HG03280 (cell line): ENCODE measurements at regions not wholly inside any gene's neighbourhood (a gene's known extent, or its start where the extent isn't known, plus 50 kb on each side); places are given as distances from the start of the nearest gene placed in this dataset.

ENCODE experiments used
- ATAC-seq: cut with Tn5 transposase; IDR thresholded peaks from one replicate; pipeline ENCODE4 v1.9.1; 2021; ENCODE audit warnings: mild to moderate bottlenecking, moderate library complexity; ENCODE audit not compliant: unreplicated experiment

GRCh38 chr22:49366437-49366836, 461.2 kb downstream of the BRD1 start:
- no peak for ATAC-seq

- no peak for ATAC-seq
Observed at GRCh38 chr22:49365910-49366309, 461.8 kb downstream of the BRD1 start.

DNA sequence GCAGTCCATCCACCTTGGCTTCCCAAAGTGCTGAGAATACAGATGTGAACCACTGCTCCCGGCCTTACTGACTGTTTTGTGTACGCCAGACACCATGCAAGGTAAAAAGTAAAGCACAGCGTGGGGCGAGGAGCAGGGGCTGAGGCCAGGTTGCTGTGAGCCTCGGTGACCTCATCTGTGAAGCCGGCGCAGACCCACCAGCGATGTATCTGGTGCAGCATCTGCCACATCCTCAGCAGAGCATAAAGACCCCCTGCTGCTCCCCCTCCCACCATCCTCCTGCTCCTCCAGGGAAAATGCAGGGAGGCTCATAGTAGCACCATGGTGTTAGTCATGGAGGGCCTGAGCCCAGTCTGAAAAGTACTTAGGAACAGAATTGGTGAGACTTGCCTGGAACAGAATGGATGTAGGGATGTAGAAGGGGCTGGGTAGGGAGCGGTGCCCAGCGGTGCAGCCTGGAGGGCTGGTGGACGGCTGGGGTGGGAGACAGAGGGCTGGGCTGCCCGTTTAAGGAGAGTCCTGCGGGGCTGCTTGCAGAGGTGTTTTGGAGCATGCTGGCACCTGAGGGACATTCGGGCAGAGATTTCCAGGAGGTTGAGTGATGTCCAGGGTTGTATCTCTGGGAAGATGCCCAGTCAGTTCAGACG, 462.4 kb downstream of the BRD1 start:
- no peak for ATAC-seq

- no peak for ATAC-seq
Observed at GRCh38 chr22:49364398-49364797, 463.3 kb downstream of the BRD1 start.

DNA sequence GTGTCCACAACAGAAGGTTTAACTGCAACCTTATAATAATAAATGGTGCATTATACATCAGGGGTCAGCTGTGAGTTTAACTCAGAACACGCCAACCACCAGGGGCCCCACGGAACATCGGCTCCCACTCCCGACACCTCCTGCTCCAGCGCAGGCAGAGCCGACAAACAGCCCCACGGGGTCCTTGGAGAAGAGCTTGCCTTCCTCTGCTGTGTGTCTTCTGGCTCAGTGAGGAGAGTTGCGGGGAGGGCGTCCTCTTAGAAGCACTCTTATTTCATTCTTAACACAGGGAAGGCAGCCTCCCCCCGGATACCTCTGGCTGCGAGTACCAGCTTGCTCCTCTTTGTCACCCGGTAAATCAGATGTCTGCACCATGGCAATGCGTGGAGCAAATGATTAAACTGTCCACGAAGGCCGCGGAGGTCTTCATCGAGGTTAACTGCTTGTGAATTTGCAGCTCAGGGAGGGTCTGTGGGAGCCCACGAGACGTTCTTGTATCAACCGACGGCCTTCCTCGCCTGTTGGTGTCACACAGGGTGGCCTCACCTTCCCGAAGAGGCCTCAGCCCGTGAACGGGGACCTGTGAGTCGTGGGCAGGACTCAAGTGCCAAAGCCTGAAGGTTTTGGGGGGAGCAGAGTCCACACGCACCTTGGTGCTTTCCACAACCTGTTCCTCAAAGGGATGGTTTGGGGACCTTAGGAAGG, 464.0 kb downstream of the BRD1 start:
- ATAC-seq = no peak

DNA sequence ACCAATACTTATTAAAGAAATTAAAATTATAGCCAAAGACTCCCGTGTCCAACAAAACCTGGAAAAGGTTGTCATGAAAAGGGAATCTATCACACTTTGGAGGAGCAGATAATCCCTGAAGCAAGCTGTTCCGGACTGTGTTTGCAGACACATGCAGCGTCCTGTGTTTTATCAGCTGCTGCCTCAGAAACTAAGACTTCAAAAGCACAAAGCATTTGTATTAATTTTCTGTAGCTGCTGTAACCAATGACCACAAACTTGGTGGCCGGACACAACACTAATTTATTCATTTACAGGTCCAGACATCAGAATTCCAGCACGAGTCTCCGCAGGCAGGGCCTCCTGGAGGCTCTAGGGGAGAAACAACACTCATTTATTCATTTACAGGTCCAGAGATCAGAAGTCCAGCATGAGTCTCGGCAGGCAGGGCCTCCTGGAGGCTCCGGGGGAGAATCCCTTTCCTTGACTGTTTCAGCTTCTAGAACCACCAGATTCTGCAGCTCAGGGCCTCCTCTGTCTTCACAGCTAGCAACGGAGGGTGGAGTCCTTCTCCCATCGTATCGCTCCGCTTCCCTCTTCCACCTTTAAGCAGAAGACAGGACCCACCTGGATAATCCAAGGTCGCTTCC, 465.3 kb downstream of the BRD1 start:
- ATAC-seq = no peak

- ATAC-seq = no peak
Observed at GRCh38 chr22:49361164-49361563, 466.5 kb downstream of the BRD1 start.

- ATAC-seq = no peak
Observed at GRCh38 chr22:49360746-49361145, 466.9 kb downstream of the BRD1 start.

DNA sequence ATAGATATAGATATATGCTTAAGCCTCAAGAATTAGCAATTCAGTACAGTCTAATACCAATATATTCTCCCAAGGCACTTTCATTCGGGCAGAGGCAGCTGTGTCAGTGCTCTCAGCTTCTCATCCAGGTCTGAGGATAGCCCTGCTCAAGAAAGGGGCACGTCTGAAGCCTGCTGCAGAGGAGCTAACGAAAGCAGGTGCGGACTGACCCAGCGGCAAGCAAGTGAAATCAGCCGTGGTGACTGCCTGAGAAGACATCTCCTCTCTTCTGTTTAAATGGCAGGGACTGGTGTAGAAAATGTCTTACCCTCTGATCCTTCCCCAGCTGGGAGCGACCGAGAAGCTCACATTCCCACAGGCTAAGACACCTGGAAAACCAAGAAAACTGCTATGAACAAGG, 468.6 kb downstream of the BRD1 start:
- no peak for ATAC-seq

DNA sequence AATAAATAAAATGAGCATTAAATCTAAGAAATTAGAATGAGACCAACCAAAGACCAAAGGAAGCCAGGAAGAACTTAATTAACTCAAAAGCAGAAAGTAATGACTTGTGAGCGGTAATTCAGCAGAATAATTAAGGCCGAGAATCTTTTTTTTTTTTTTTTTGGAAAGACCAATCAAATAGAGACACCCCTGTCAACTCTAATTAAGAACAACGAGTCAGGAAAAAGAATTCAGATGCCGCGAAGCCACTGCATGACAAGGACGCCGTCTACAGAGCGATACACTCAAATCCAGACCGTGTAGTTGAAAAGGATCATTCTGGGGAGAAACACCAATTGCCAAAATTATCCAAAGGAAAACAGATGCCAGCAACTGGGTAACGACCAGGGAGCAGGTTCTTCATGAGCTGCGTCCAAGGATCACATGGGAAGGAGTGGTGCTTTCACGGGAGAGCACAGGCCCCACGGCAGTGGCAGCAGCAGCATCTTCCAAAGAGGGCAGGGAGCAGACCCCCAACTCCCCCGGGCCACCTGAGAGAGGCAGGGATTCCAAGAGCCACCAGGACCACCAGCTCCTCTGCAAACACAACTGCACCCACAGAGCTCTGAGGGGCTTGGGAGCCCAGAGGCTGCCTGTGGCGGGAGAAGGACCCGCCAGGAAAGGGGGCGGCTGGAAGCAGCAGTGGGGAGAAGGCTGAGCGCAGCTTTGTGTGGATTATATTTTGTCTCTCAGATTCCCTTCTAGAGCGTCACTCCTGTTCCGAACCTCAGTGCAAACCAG, 469.8 kb downstream of the BRD1 start:
- ATAC-seq = no peak

DNA sequence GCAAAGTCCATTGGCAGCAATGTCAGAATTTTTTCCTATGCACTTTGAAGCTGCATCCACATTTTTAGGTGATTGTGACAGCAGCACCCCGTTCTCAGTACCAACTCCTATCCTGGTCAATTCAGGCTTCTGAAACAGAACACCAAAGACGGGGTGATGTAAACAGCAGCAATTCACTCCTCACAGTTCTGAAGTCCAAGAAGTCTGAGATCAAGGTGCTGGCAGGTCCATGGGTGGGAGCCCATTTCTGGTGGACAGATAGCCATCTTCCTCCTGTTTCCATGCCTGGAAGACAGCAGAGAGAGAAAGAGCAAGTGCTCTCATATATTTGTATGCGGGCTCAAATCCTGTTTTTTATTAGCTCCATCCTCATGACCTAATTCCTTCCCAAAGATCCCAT, 471.2 kb downstream of the BRD1 start:
- ATAC-seq = no peak

GRCh38 chr22:49355211-49355920, 472.3 kb downstream of the BRD1 start:
- ATAC-seq = no peak

GRCh38 chr22:49354516-49355210, 473.0 kb downstream of the BRD1 start:
- no peak for ATAC-seq

GRCh38 chr22:49353235-49353634, 474.4 kb downstream of the BRD1 start:
- no peak for ATAC-seq

GRCh38 chr22:49352361-49353169, 475.1 kb downstream of the BRD1 start:
- ATAC-seq = no peak

- no peak for ATAC-seq
Observed at GRCh38 chr22:49351761-49352227, 475.9 kb downstream of the BRD1 start.

GRCh38 chr22:49350441-49351121, 477.1 kb downstream of the BRD1 start:
- ATAC-seq = no peak

DNA sequence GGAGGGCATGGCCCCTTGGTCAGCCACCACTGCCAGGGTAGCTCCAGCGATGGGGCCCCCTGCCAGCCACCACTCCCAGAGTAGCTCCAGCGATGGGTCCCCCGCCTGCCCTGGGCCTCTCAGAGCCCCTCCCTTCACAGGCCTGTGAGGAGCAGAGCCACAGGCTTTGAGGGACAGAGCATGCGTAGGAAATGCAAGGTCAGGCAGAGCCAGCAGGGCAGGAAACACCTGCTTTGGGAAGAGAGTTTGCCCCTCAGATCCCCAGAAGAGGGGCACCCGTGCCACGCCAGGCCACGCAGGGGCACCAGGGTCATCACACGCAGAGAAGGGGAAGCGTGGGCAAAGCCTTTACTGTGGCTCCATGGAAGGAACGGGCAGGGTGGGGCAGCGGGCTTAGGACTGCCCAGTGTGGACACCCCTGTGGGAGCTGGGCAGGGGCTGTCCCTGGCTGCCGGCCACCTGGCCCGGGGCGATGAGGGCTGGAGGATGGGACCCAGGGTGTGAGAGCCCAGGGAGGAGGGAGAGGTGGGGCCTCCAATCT, 477.8 kb downstream of the BRD1 start:
- ATAC-seq = no peak
